Activated T-cell treated with anti-CD3 and anti-CD28 coated beads, Interleukin-2, amount 50 U/mL, for 24 hours (primary cell): ENCODE measurements at regions not wholly inside any gene's neighbourhood (a gene's known extent, or its start where the extent isn't known, plus 50 kb on each side); places are given as distances from the start of the nearest gene placed in this dataset.
"Not testable (repeated sequence)": the region's sequence is repeated elsewhere in the genome, so short reads cannot be mapped to it uniquely, and the experiment has no call there.

Source experiments
- DNase-seq: peaks from one replicate; pipeline ENCODE4 v3.0.0-alpha.2; 2020
- H3K27ac Mint-ChIP-seq: 2 replicates; pipeline ENCODE4 v1.8.0; 2020; ENCODE audit warnings: mild to moderate bottlenecking, mixed read lengths
- H3K27me3 Mint-ChIP-seq: 2 replicates; pipeline ENCODE4 v1.8.0; 2020; ENCODE audit warnings: mixed read lengths
- H3K36me3 Mint-ChIP-seq: 2 replicates; pipeline ENCODE4 v1.8.0; 2020; ENCODE audit warnings: low read depth, mixed read lengths
- H3K4me1 Mint-ChIP-seq: 2 replicates; pipeline ENCODE4 v1.8.0; 2020; ENCODE audit warnings: low read depth, mixed read lengths
- H3K4me3 Mint-ChIP-seq: 2 replicates; pipeline ENCODE4 v1.8.0; 2020; ENCODE audit warnings: mild to moderate bottlenecking, moderate library complexity, mixed read lengths
- H3K9me3 Mint-ChIP-seq: 2 replicates; pipeline ENCODE4 v1.8.0; 2020; ENCODE audit warnings: mixed read lengths

DNA sequence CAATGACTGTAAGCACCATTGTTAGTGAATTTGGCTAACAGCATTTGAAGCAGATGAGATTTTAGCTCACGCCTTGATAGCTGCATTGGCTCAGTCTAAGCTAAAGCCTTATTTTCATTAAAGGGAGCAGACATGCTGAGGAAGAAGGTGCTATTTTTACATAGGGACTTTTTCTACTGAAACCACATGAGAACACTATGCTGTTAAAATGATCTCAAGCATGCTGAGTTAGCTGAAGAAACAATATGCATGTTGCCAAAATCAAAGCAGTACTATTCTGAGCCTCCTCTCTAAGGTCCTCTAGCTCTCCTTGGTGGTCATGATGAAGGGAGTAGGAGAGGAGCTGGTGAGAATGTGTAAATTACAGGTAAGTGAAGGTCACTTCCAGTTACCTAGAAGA lies 134.4 kb upstream of the JADE1 start:
- peaks cover 4% of the 10 kb centered on the region for H3K4me1 Mint-ChIP-seq
- H3K9me3 Mint-ChIP-seq: no peaks in the 10 kb centered on the region
- no peaks in the 10 kb centered on the region for H3K36me3 Mint-ChIP-seq
- DNase-seq: no peak
- H3K27me3 Mint-ChIP-seq: no peaks in the 10 kb centered on the region
- H3K27ac Mint-ChIP-seq: no peak overlapping the region
- H3K4me3 Mint-ChIP-seq: no peak overlapping the region

DNA sequence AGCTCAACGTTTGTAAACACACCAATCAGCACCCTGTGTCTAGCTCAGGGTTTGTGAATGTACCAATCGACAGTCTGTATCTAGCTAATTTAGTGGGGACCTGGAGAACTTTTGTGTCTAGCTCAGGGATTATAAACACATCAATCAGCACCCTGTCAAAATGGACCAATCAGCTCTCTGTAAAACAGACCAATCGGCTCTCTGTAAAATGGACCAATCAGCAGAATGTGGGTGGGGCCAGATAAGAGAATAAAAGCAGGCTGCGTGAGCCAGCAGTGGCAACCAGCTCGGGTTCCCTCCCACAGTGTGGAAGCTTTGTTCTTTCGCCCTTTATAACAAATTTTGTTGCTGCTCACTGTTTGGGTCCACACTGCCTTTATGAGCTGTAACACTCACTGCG lies 136.3 kb upstream of the JADE1 start:
- not testable (repeated sequence) for H3K27me3 Mint-ChIP-seq, H3K36me3 Mint-ChIP-seq, H3K27ac Mint-ChIP-seq, DNase-seq, H3K4me3 Mint-ChIP-seq, H3K9me3 Mint-ChIP-seq, H3K4me1 Mint-ChIP-seq

DNA sequence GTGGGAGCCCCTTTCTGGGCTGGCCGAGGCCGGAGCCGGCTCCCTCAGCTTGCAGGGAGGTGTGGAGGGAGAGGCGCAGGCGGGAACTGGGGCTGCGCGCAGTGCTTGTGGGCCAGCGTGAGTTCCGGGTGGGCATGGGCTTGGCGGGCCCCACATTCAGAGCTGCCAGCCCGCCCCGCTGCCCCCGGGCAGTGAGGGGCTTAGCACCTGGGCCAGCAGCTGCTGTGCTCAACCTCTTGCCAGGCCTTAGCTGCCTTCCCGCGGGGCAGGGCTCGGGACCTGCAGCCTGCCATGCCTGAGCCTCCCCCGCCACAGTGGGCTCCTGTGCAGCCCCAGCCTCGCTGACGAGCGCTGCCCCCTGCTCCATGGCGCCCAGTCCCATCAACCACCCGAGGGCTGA lies 136.9 kb upstream of the JADE1 start:
- H3K27me3 Mint-ChIP-seq: not testable (repeated sequence)

DNA sequence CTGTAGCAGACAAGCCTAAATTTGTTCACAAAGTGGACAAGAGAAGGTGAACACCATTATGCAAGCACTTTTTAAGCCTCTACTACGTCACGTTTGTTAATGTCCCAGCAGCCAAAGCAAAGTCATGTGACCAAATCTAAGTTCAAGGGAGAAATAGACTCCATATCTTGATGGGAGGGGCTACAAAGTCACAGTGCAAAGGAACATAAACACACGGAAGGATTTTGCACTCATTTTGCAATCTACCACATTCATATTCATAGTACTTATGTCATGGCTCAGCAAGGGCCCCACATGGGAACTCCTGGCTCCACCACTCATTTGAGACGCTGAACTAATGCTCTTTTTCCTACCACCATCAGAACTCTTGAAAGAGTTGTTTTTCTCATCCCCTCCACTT lies 139.0 kb upstream of the JADE1 start:
- Mint-ChIP-seq H3K4me1 (peaks cover 4% of the 10 kb centered on the region), H3K36me3 (no peaks in the 10 kb centered on the region), H3K4me3 (no peak overlapping the region), H3K27ac (no peak overlapping the region), H3K9me3 (no peaks in the 10 kb centered on the region), H3K27me3 (no peaks in the 10 kb centered on the region)
- no peak for DNase-seq

More for the DNA sequence above, 136.9 kb upstream of the JADE1 start:
- not testable (repeated sequence) for H3K4me3 Mint-ChIP-seq, DNase-seq, H3K27ac Mint-ChIP-seq, H3K4me1 Mint-ChIP-seq, H3K9me3 Mint-ChIP-seq, H3K36me3 Mint-ChIP-seq

DNA sequence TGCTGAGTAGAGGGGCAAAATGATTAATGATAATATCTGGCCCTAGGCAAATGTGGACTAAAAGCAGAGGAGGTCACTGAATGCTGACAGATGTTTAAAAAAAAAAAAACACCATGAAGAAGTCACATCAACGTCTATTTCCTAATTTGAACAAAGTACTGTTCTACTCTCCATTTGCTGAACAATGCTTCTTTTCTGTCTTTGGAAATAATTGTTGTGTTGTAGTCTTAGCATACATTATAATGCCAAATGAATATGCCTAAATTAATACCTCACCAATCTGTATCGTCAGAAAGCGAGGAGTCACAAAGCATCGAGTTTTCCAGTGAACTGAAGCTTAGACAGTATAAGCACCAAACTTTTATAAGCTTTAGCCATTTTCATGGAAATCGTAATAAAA lies 140.9 kb upstream of the JADE1 start:
- Mint-ChIP-seq H3K36me3 (no peaks in the 10 kb centered on the region), H3K9me3 (no peaks in the 10 kb centered on the region), H3K4me3 (no peak overlapping the region), H3K27me3 (no peaks in the 10 kb centered on the region), H3K4me1 (peaks cover 3% of the 10 kb centered on the region), H3K27ac (no peak overlapping the region)
- no peak for DNase-seq

DNA sequence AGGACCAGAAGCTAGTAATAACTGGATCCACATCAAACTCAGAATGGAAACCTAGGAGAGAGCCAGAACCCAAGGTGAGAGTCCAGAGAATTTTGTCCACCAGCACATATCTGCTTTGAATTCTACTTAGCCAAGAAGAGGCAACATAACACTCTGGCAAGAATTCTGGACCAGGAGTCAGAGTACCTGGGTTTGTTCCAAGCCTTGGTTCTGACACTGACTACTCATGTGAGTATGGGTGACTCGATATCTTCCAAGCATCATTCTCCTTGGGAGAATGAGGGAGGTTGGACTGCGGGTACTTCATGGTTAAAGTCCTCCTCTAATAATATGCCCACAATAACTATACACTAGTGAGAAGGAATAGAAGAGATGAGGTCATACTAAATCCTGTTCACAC lies 144.0 kb upstream of the JADE1 start:
- no peaks in the 10 kb centered on the region for H3K36me3 Mint-ChIP-seq
- H3K27ac Mint-ChIP-seq: no peak overlapping the region

DNA sequence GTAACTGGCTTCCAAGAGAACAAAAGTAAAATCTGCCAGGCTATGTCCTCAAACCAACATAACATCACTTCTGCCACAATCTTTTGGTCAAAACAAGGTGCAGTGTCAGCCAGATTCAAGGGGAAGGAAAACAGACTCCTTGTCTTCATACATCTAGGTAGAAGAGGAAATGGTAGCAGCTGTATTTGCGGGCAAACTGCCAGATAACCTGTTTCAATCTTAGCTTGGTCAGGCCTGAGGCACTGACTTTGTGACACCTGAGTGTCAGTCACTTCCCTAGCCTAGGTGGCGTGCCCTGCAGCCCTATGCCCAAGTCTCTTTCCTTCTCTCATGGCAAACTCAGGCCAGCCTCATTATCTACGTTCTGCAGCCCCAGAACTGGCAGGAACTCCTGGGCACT lies 146.2 kb upstream of the JADE1 start:
- Mint-ChIP-seq H3K27ac (no peak overlapping the region), H3K4me1 (peaks cover 12% of the 10 kb centered on the region), H3K27me3 (no peaks in the 10 kb centered on the region), H3K4me3 (no peak overlapping the region), H3K9me3 (no peaks in the 10 kb centered on the region), H3K36me3 (no peaks in the 10 kb centered on the region)
- DNase-seq: no peak

More for the DNA sequence above, 144.0 kb upstream of the JADE1 start:
- DNase-seq: no peak
- no peak overlapping the region for H3K4me3 Mint-ChIP-seq
- peaks cover 12% of the 10 kb centered on the region for H3K4me1 Mint-ChIP-seq
- no peaks in the 10 kb centered on the region for H3K27me3 Mint-ChIP-seq
- H3K9me3 Mint-ChIP-seq: no peaks in the 10 kb centered on the region

DNA sequence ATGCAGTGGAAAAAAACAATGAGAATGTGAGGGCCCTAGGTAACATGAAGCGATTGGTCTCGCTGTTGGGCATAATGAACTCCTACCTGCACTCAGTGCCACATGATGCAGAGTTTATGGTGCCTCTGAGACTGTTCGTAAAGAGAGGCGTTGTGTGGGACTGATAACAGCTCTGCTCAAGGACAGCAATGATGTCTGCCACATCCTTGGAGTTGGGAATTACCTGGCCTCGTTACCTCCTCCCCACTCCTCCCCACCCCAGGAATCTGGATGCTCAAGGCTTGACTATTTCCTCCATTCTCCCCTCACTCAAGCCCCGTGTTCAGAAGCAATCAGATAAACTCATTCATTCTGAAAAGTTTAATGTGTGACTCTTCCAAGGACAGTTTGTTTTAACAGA lies 148.0 kb upstream of the JADE1 start:
- no peak for DNase-seq
- Mint-ChIP-seq H3K9me3 (no peaks in the 10 kb centered on the region), H3K4me1 (peaks cover 17% of the 10 kb centered on the region), H3K36me3 (no peaks in the 10 kb centered on the region), H3K27ac (no peak overlapping the region), H3K27me3 (no peaks in the 10 kb centered on the region), H3K4me3 (no peak overlapping the region)

DNA sequence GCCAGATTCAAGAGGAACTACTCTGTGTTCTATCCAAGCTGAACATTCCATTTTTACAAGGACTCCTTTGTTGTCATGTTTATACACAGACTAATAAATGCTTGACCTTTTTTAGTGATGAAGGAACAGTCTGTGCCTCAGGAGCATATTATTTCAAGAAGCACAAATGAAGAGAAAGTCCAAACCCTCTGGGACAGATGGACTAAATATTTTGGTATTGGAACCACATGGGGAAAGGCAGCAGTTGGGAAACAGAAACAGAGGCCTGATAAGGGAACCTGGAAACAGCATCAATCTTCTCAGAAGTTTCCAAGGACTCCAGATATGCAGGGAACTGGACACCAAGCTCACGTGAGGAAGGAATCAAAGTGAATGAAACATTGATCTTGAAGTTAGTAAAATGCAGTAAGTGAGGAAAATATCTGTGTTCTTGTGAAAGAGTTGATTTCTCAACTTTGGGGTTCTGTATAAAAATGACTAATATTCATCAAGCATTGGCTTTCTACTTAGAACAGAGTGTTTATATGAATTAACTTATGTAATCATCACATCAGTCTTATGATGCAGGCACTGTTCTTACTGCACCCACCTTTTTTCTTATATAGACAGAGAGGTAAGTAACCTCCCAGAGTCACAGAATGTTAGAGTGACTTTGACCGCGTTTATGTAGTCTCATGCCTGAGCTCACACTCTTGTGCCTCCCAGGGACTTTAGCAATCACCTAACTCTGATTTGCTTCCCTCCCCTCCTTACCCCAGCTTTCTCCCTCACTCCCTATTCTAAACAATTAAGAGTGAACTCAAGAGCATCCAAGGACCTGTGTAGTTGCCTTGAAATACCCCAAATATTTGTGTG lies 148.9 kb upstream of the JADE1 start:
- H3K27me3 Mint-ChIP-seq: no peaks in the 10 kb centered on the region
- no peak overlapping the region for H3K4me3 Mint-ChIP-seq
- H3K27ac Mint-ChIP-seq: no peak overlapping the region
- DNase-seq: no peak
- H3K9me3 Mint-ChIP-seq: no peaks in the 10 kb centered on the region
- H3K4me1 Mint-ChIP-seq: peaks cover 17% of the 10 kb centered on the region
- H3K36me3 Mint-ChIP-seq: no peaks in the 10 kb centered on the region

DNA sequence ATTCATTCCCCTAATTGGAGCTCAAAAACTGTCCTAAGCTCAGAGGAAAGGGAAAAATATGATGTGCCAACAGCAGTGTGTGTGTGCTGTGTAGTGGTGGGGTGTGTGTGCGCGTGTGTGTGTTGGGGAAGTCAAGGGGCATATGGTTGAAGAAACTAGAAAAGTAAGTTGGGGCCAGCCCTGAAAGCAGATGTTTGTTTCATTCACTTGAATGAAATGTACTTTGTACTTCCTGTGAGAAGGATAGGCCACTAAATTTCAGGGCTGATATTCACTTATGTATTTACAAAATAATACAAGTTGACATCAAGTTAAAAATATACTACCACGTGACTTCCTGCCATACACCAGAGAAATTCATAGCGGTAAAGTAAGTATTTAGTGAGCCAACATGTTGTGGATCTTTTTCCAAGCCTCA lies 151.3 kb upstream of the JADE1 start:
- no peak overlapping the region for H3K27ac Mint-ChIP-seq
- H3K4me3 Mint-ChIP-seq: no peak overlapping the region
- no peak for DNase-seq
- H3K36me3 Mint-ChIP-seq: no peaks in the 10 kb centered on the region
- peaks cover 3% of the 10 kb centered on the region for H3K9me3 Mint-ChIP-seq
- peaks cover 10% of the 10 kb centered on the region for H3K4me1 Mint-ChIP-seq
- peaks cover 4% of the 10 kb centered on the region for H3K27me3 Mint-ChIP-seq

DNA sequence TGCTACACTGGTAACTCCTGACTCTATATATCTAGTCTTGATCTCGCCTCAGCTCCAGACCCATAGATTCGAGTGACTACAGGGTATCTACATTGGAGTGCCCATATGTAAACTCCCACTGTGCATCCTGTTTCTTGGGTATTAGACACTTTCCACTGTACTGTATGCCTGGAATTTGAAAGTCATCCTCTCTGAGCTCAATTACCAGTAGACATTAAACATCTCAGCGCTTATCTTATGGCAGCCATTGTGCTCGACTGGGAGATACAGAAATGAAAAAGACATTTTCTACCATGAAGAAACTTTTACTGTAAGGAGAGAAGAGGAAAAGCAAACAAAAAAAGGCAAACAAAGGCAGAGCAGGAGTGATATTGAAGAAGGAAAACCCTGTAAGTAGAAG lies 151.9 kb upstream of the JADE1 start:
- Mint-ChIP-seq H3K4me1 (peaks cover 4% of the 10 kb centered on the region), H3K4me3 (no peak overlapping the region), H3K36me3 (no peaks in the 10 kb centered on the region), H3K27me3 (peaks cover 4% of the 10 kb centered on the region), H3K27ac (no peak overlapping the region), H3K9me3 (peaks cover 3% of the 10 kb centered on the region)
- DNase-seq: no peak

DNA sequence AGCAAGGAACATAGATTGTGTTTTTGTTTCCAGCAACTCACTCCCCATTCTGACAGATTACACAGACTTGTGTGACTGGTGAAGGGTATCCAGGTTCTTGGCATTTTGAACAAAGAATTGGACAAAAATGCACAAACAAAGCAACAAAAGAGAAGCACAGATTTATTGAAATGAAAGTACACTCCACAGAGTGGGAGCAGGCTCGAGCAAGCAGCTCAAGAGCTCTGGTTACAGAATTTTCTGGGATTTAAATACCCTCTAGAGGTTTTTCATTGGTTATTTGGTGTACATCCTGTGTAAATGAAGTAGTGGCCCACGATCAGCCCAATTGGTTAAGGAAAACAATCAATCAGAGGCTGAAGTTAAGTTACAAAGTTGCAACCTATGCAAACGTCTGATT lies 155.0 kb upstream of the JADE1 start:
- peaks cover 3% of the 10 kb centered on the region for H3K9me3 Mint-ChIP-seq
- H3K27me3 Mint-ChIP-seq: peaks cover 6% of the 10 kb centered on the region
- DNase-seq: no peak
- H3K4me1 Mint-ChIP-seq: peaks cover 4% of the 10 kb centered on the region
- H3K36me3 Mint-ChIP-seq: no peaks in the 10 kb centered on the region
- no peak overlapping the region for H3K27ac Mint-ChIP-seq
- no peak overlapping the region for H3K4me3 Mint-ChIP-seq

DNA sequence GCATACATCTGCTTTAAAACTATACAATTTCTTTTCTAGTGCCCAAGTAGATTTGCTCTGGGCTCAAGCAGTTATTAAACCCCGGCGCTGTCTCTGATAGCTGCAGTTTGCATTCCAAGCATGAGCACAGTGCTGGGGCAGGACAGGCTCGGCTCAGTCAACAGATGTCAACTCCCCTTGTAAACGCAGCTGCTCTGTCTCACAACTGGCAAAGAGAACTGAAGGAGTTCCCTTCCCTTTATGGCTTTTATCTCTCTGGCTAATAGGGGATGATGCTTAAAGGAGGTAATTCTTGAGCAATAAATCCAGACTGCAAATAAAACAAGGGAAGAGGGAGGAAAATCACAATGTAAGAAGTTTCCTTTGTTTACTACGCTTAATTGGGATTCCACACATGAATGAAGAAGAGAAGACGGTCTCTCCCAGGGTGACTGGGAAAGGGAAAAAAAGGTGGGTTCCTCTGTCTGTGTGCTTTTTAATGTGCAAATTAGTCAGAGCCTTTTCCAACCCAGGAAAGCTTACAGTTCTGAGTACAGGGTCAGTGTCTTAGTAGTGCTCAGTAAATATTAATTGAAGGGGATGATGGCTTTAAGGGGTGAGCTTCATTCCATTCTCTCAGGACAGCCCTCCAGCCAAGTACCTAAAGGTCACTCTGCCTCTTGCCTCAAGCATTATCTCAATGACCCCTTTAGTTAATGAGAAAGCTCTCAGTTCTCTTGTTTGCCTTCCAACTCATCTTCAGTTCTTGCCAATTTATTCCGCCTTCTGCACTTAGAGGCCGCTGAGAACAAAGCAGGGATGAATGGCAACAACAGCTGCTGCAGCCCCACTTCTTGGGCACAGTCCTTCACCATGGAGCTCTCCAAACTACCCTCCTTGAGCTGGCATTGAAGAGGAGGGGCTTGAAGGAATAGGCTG lies 155.7 kb upstream of the JADE1 start:
- H3K9me3 Mint-ChIP-seq: peaks cover 3% of the 10 kb centered on the region
- H3K4me1 Mint-ChIP-seq: peaks cover 4% of the 10 kb centered on the region
- no peaks in the 10 kb centered on the region for H3K36me3 Mint-ChIP-seq
- no peak overlapping the region for H3K27ac Mint-ChIP-seq
- DNase-seq: no peak
- no peak overlapping the region for H3K4me3 Mint-ChIP-seq
- H3K27me3 Mint-ChIP-seq: peaks cover 6% of the 10 kb centered on the region

DNA sequence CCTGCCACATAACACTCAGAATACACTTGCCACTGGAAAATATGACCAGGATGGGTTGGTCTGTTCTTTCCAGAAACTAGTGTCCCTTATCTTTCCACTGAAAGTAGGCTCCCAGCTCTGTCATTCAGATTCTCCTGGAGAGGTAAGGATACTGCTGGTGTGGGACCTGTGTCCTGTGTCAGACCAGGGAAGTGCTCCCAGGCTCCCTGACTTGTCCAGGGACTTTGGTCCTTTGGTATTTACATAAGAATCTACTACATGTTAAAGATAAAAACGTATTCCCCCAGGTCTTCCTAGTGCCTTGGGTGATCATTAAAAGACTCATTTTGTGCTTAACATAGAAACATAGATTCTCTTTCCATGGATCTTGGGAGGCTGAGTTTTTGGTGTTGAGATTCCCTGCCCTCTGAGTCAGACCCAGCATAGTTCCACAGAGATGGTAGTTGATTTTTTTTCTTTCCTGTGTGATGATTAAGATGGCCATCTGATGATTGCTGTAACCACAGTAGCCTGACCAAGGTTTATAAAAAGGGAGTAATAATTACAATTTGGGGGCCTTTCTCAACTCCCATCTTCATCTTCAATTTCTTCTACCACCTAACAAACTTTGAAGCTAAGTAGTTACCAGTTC lies 159.8 kb upstream of the JADE1 start:
- H3K36me3 Mint-ChIP-seq: no peaks in the 10 kb centered on the region
- H3K27me3 Mint-ChIP-seq: peaks cover 5% of the 10 kb centered on the region

More for the DNA sequence above, 159.8 kb upstream of the JADE1 start:
- Mint-ChIP-seq H3K9me3 (peaks cover 1% of the 10 kb centered on the region), H3K27ac (no peak overlapping the region), H3K4me1 (no peaks in the 10 kb centered on the region), H3K4me3 (no peak overlapping the region)
- DNase-seq: no peak
